H1 (cell line): ENCODE measurements at regions not wholly inside any gene's neighbourhood (a gene's known extent, or its start where the extent isn't known, plus 50 kb on each side); places are given as distances from the start of the nearest gene placed in this dataset.

Experiments used
- CTCF ChIA-PET: fragments of 300-600 bp; sonication (Branson Sonifier 250); formaldehyde crosslinking; loops from one replicate; lab custom pipeline; 2021; ENCODE audit not compliant: partially characterized antibody; lab: Charles Lee
- POLR2A ChIA-PET: fragments of 300-600 bp; sonication (Branson Sonifier 250); formaldehyde crosslinking; loops from one replicate; lab custom pipeline; 2021; ENCODE audit warnings: inconsistent platforms; ENCODE audit not compliant: partially characterized antibody; lab: Charles Lee
- DNase-seq, 2 experiments: peaks; one replicate each; pipeline versions ENCODE4 v3.0.0 to v3.0.0-alpha.2; 2010 to 2022; ENCODE audit warnings: low spot score in 2 of 2, low read depth in 1 of 2, mixed read lengths in 1 of 2
- FAIRE-seq: peaks from 2 replicates; lab custom pipeline; 2011; peaks lifted over from hg19 to GRCh38; lab: Jason Lieb, UNC
- H2AFZ ChIP-seq: 2 replicates; pipeline ENCODE4 v1.8.1; 2012; ENCODE audit warnings: low read length, inconsistent platforms
- H2AK5ac ChIP-seq: 2 replicates; pipeline ENCODE4 v1.6.1; 2013; ENCODE audit warnings: low read depth, low read length
- H2BK120ac ChIP-seq: replicated peaks from 2 replicates; pipeline ENCODE3; 2013; ENCODE audit warnings: low read depth, low read length, inconsistent platforms
- H2BK12ac ChIP-seq: 2 replicates; pipeline ENCODE4 v1.6.1; 2013; ENCODE audit warnings: low read depth, low read length
- H2BK15ac ChIP-seq: 2 replicates; pipeline ENCODE4 v1.6.1; 2013; ENCODE audit warnings: low read length
- H2BK20ac ChIP-seq: 2 replicates; pipeline ENCODE4 v1.6.1; 2013; ENCODE audit warnings: low read length
- H2BK5ac ChIP-seq: 2 replicates; pipeline ENCODE4 v1.6.1; 2013; ENCODE audit warnings: low read depth, low read length
- H3K14ac ChIP-seq: 2 replicates; pipeline ENCODE4 v1.6.1; 2013; ENCODE audit warnings: inconsistent platforms; ENCODE audit not compliant: insufficient read length
- H3K18ac ChIP-seq: 2 replicates; pipeline ENCODE4 v1.6.1; 2013; ENCODE audit warnings: low read length; ENCODE audit errors: extremely low read depth
- H3K23ac ChIP-seq: 2 replicates; pipeline ENCODE4 v1.6.1; 2013; ENCODE audit warnings: inconsistent platforms; ENCODE audit not compliant: insufficient read length
- H3K23me2 ChIP-seq: 2 replicates; pipeline ENCODE4 v1.6.1; 2013; ENCODE audit warnings: low read depth, low read length
- H3K27ac ChIP-seq: 2 replicates; pipeline ENCODE4 v1.6.1; 2011; ENCODE audit warnings: low read depth, low read length, inconsistent platforms
- H3K27me3 ChIP-seq, 4 experiments: replicated peaks in 1 of 4; 1 replicate in 1 of 4; 2 replicates in 3 of 4; pipeline versions ENCODE4 v1.6.1 to v1.8.1; 2011 to 2013; ENCODE audit warnings: low read length in 3 of 4, mild to moderate bottlenecking in 3 of 4, inconsistent platforms in 2 of 4, mixed read lengths in 2 of 4, moderate library complexity in 1 of 4; ENCODE audit not compliant: control insufficient read depth in 3 of 4, insufficient read depth in 3 of 4; ENCODE audit errors: extremely low read depth in 1 of 4
- H3K36me3 ChIP-seq, 4 experiments: 2 replicates each; pipeline versions ENCODE4 v1.6.1 to v1.8.1; 2011 to 2013; ENCODE audit warnings: mild to moderate bottlenecking in 4 of 4, low read length in 3 of 4, moderate library complexity in 2 of 4, control low read depth in 1 of 4, inconsistent platforms in 1 of 4; ENCODE audit not compliant: insufficient read depth in 4 of 4, control insufficient read depth in 2 of 4
- H3K4ac ChIP-seq: replicated peaks from 2 replicates; pipeline ENCODE3; 2013; ENCODE audit warnings: low read length, low read depth, mixed read lengths, inconsistent platforms; ENCODE audit not compliant: insufficient read length
- H3K4me1 ChIP-seq, 4 experiments: replicated peaks in 1 of 4; 1 replicate in 1 of 4; 2 replicates in 3 of 4; pipeline versions ENCODE4 v1.6.1 to v1.8.1; 2011 to 2013; ENCODE audit warnings: low read length in 3 of 4, inconsistent platforms in 2 of 4, mixed read lengths in 1 of 4; ENCODE audit not compliant: insufficient read depth in 4 of 4, control insufficient read depth in 3 of 4
- H3K4me2 ChIP-seq, 2 experiments: 2 replicates each; pipeline versions ENCODE4 v1.6.1 to v1.8.1; 2011 to 2013; ENCODE audit warnings: low read depth in 2 of 2, low read length in 2 of 2, control low read depth in 1 of 2, inconsistent platforms in 1 of 2, mild to moderate bottlenecking in 1 of 2; ENCODE audit not compliant: insufficient read depth in 1 of 2
- H3K4me3 ChIP-seq, 4 experiments: fragments of 200-600, 300-600 bp in 1 of 4; sonication (generic), shearing (Covaris generic), sonication (Bioruptor Twin) in 1 of 4; 2 replicates each; pipeline versions ENCODE4 v1.5.1 to v1.8.1; 2011 to 2016; ENCODE audit warnings: low read length in 4 of 4, low read depth in 3 of 4, control low read depth in 2 of 4, inconsistent platforms in 2 of 4, mild to moderate bottlenecking in 2 of 4, mixed read lengths in 1 of 4, moderate library complexity in 1 of 4; ENCODE audit not compliant: insufficient read depth in 2 of 4; ENCODE audit errors: extremely low read depth in 1 of 4
- H3K56ac ChIP-seq: replicated peaks from 2 replicates; pipeline ENCODE3; 2013; ENCODE audit warnings: low read depth, mild to moderate bottlenecking, mixed read lengths, low read length, inconsistent platforms; ENCODE audit not compliant: insufficient read length
- H3K79me1 ChIP-seq: 2 replicates; pipeline ENCODE4 v1.6.1; 2013; ENCODE audit warnings: low read depth, low read length, control low read depth
- H3K79me2 ChIP-seq, 2 experiments: 2 replicates each; pipeline versions ENCODE4 v1.6.1 to v1.8.1; 2012 to 2013; ENCODE audit warnings: low read length in 2 of 2, mild to moderate bottlenecking in 2 of 2, inconsistent platforms in 1 of 2; ENCODE audit not compliant: insufficient read depth in 2 of 2, control insufficient read depth in 1 of 2
- H3K9ac ChIP-seq, 4 experiments: replicated peaks in 1 of 4; 1 replicate in 1 of 4; 2 replicates in 3 of 4; pipeline versions ENCODE4 v1.6.1 to v1.8.1; 2011 to 2013; ENCODE audit warnings: low read depth in 3 of 4, low read length in 3 of 4, control low read depth in 2 of 4, mild to moderate bottlenecking in 2 of 4, moderate library complexity in 2 of 4, inconsistent platforms in 1 of 4; ENCODE audit errors: extremely low read depth in 1 of 4
- H3K9me3 ChIP-seq, 2 experiments: 2 replicates each; pipeline versions ENCODE4 v1.6.1 to v1.8.1; 2012 to 2013; ENCODE audit warnings: mild to moderate bottlenecking in 2 of 2, moderate library complexity in 2 of 2, control low read depth in 1 of 2, inconsistent platforms in 1 of 2, low read depth in 1 of 2, low read length in 1 of 2, mixed read lengths in 1 of 2; ENCODE audit not compliant: insufficient read depth in 2 of 2
- H4K20me1 ChIP-seq, 2 experiments: replicated peaks in 1 of 2; 2 replicates each; pipeline versions ENCODE3 to v1.8.1; 2011 to 2013; ENCODE audit warnings: inconsistent platforms in 2 of 2, low read length in 2 of 2, mild to moderate bottlenecking in 1 of 2; ENCODE audit not compliant: insufficient read depth in 2 of 2, control insufficient read depth in 1 of 2
- H4K5ac ChIP-seq: 2 replicates; pipeline ENCODE4 v1.6.1; 2013; ENCODE audit warnings: low read length, low read depth, mixed read lengths, inconsistent platforms; ENCODE audit not compliant: insufficient read length
- H4K8ac ChIP-seq: 2 replicates; pipeline ENCODE4 v1.8.0; 2013; ENCODE audit warnings: mild to moderate bottlenecking, moderate library complexity, low read length, inconsistent platforms; ENCODE audit not compliant: insufficient read depth; ENCODE audit errors: extremely low read depth
- H4K91ac ChIP-seq: replicated peaks from 2 replicates; pipeline ENCODE3; 2013; ENCODE audit warnings: low read length, mixed read lengths, inconsistent platforms; ENCODE audit not compliant: insufficient read length
- ASH2L ChIP-seq: fragments of 200-600, 300-600 bp; sonication (generic); IDR thresholded peaks from one replicate; pipeline ENCODE4 v1.7.1; 2017; ENCODE audit warnings: low read length
- CBX8 ChIP-seq: fragments of 300-800, 300-1000 bp; sonication (generic); IDR thresholded peaks from 2 replicates; pipeline ENCODE4 v1.7.1; 2016; ENCODE audit warnings: low read depth, low read length, borderline replicate concordance
- CREB1 ChIP-seq: IDR thresholded peaks from 2 replicates; pipeline ENCODE4 v1.6.1; 2012; ENCODE audit warnings: inconsistent platforms
- FOSL1 ChIP-seq: IDR thresholded peaks from 2 replicates; pipeline ENCODE4 v1.6.1; 2011; ENCODE audit warnings: mild to moderate bottlenecking, low read depth, low read length, moderate library complexity; ENCODE audit not compliant: insufficient read depth
- RNF2 ChIP-seq: fragments of 200-900, 300-1000 bp; sonication (generic); IDR thresholded peaks from 2 replicates; pipeline ENCODE4 v1.7.1; 2016; ENCODE audit warnings: borderline replicate concordance, low read depth, mild to moderate bottlenecking, antibody characterized with exemption, low read length; ENCODE audit not compliant: poor library complexity, severe bottlenecking; ENCODE audit errors: missing control alignments
- WGBS, 2 experiments: shearing (Covaris generic) in 1 of 2; methylation state at CpG; one replicate each; pipeline versions ENCODE4 v1.1.6 to v1.1.7; 2013 to 2015; ENCODE audit warnings: low lambda C conversion rate in 2 of 2, mixed read lengths in 2 of 2, inconsistent platforms in 1 of 2, low coverage in 1 of 2, missing lambda C conversion rate in 1 of 2; ENCODE audit not compliant: insufficient replicate concordance in 2 of 2, insufficient coverage in 1 of 2, insufficient read length in 1 of 2; ENCODE audit errors: extremely low coverage in 1 of 2, missing lambda C conversion rate in 1 of 2; 5-methylcytosine and 5-hydroxymethylcytosine counted together

GRCh38 chr5:158552241-158552640, 547.5 kb downstream of the EBF1 start:
- no peaks in the 10 kb centered on the region for H3K79me2 ChIP-seq
- H2BK20ac ChIP-seq, result no peak overlapping the region
- H3K23ac ChIP-seq, result no peak overlapping the region
- H3K4me3 ChIP-seq, result no peak overlapping the region
- no peaks in the 10 kb centered on the region for H3K4me1 ChIP-seq
- H4K91ac ChIP-seq, result no peak overlapping the region
- H3K14ac ChIP-seq, result no peak overlapping the region
- H3K56ac ChIP-seq, result no peak overlapping the region
- no peak overlapping the region for H2AFZ ChIP-seq
- H2BK15ac ChIP-seq, result no peak overlapping the region
- H3K27me3 ChIP-seq, result no peaks in the 10 kb centered on the region
- no peak overlapping the region for H3K27ac ChIP-seq
- no peak for FAIRE-seq
- no peak overlapping the region for H4K8ac ChIP-seq
- H3K23me2 ChIP-seq, result no peaks in the 10 kb centered on the region
- no peak overlapping the region for H2BK5ac ChIP-seq
- no peak for DNase-seq
- no peak overlapping the region for H4K5ac ChIP-seq
- H4K20me1 ChIP-seq, result no peaks in the 10 kb centered on the region
- no peak overlapping the region for H3K18ac ChIP-seq
- WGBS, 2 experiments, result 95% methylated on average over 4 of the region's 4 CpGs; no CpG with 5 or more reads in 1 of the 2 experiments
- ChIA-PET CTCF (interaction anchor here (0.8 to 1.2 kb wide), 2 partner anchors 10 to 118 kb away, joined by 3 to 4 read pairs; no protein-coding TSS in a partner anchor), POLR2A (no interaction called here)
- no peak overlapping the region for H2BK12ac ChIP-seq
- H3K4me2 ChIP-seq, result no peak overlapping the region
- H3K4ac ChIP-seq, result no peak overlapping the region
- no peaks in the 10 kb centered on the region for H3K9me3 ChIP-seq
- no peak overlapping the region for H2BK120ac ChIP-seq
- no peak overlapping the region for H2AK5ac ChIP-seq
- no peak overlapping the region for H3K9ac ChIP-seq
- no peaks in the 10 kb centered on the region for H3K36me3 ChIP-seq
- no peaks in the 10 kb centered on the region for H3K79me1 ChIP-seq
- TF ChIP-seq CREB1 (no peak), CBX8 (no peak), FOSL1 (no peak), ASH2L (no peak), RNF2 (no peak)
